K562 (cell line): ENCODE measurements at regions not wholly inside any gene's neighbourhood (a gene's known extent, or its start where the extent isn't known, plus 50 kb on each side); places are given as distances from the start of the nearest gene placed in this dataset.

Experiments used
- ATAC-seq: fragments of 200-7000 bp; cut with Tn5 transposase; 3 replicates; pipeline ENCODE4 v1.9.1; 2020; ENCODE audit warnings: moderate library complexity
- BruUV-seq: library from RNA; stranded (reverse); fragments of 400-500 nt; replicated peaks from 2 replicates; lab custom pipeline; 2021; lab: Mats Ljungman, UMichigan
- CTCF ChIA-PET: fragments of 300-600 bp; formaldehyde crosslinking; extraction: SDS; loops from one replicate; lab custom pipeline; 2021; ENCODE audit warnings: low intra/inter-chr PET ratio; lab: Yijun Ruan, JAX
- POLR2A ChIA-PET: fragments of 300-600, 350-650 bp; sonication (Branson Sonifier 250); formaldehyde crosslinking; extraction: SDS; loops from one replicate; lab custom pipeline; 2021; ENCODE audit warnings: antibody characterized with exemption, inconsistent platforms; lab: Yijun Ruan, JAX
- DNase-seq, 4 experiments: peaks; one replicate each; pipeline versions ENCODE4 v3.0.0 to v3.0.0-alpha.2; 2011 to 2018; ENCODE audit warnings: low spot score in 3 of 4, mixed read lengths in 3 of 4; ENCODE audit errors: extremely low read depth in 1 of 4
- FAIRE-seq: peaks from 2 replicates; lab custom pipeline; 2011; peaks lifted over from hg19 to GRCh38; lab: Jason Lieb, UNC
- H2AFZ ChIP-seq: 2 replicates; pipeline ENCODE4 v1.6.0; 2011; ENCODE audit warnings: low read depth, low read length, control low read depth, inconsistent platforms
- H3K27ac ChIP-seq: fragments of 200-600 bp; 3 replicates; pipeline ENCODE4 v1.8.0; 2011; ENCODE audit warnings: low read depth, mild to moderate bottlenecking, control low read depth, inconsistent platforms, low read length, moderate library complexity, mixed read lengths; ENCODE audit errors: extremely low read depth
- H3K27me3 ChIP-seq, 2 experiments: fragments of 300-600 bp in 1 of 2; 2 replicates in 1 of 2; 3 replicates in 1 of 2; pipeline versions ENCODE4 v1.6.0 to v1.8.0; 2011; ENCODE audit warnings: inconsistent platforms in 2 of 2, low read length in 2 of 2, mild to moderate bottlenecking in 1 of 2, mixed read lengths in 1 of 2, moderate library complexity in 1 of 2; ENCODE audit not compliant: control insufficient read depth in 2 of 2, insufficient read depth in 2 of 2
- H3K36me3 ChIP-seq: fragments of 300-600 bp; 3 replicates; pipeline ENCODE4 v1.8.0; 2011; ENCODE audit warnings: mild to moderate bottlenecking, low read length, inconsistent platforms; ENCODE audit not compliant: control insufficient read depth, insufficient read depth
- H3K4me1 ChIP-seq, 2 experiments: fragments of 200-600 bp in 1 of 2; replicated peaks in 1 of 2; 2 replicates in 1 of 2; 3 replicates in 1 of 2; pipeline versions ENCODE4 v1.5.1 to v1.8.0; 2011; ENCODE audit warnings: inconsistent platforms in 2 of 2, low read length in 2 of 2, mild to moderate bottlenecking in 1 of 2, mixed read lengths in 1 of 2, moderate library complexity in 1 of 2; ENCODE audit not compliant: control insufficient read depth in 2 of 2, insufficient read depth in 2 of 2
- H3K4me2 ChIP-seq: 2 replicates; pipeline ENCODE4 v1.6.1; 2011; ENCODE audit warnings: low read length, control low read depth, inconsistent platforms, mixed read lengths; ENCODE audit not compliant: insufficient read depth
- H3K4me3 ChIP-seq: fragments of 200-600 bp; sonication (generic), shearing (Covaris generic); 2 replicates; pipeline ENCODE4 v1.5.1; 2016; ENCODE audit warnings: control low read depth, inconsistent platforms
- H3K79me2 ChIP-seq: fragments of 200-600 bp; 3 replicates; pipeline ENCODE4 v1.8.0; 2011; ENCODE audit warnings: low read length, inconsistent platforms; ENCODE audit not compliant: control insufficient read depth, insufficient read depth
- H3K9ac ChIP-seq, 2 experiments: 2 replicates each; pipeline versions ENCODE4 v1.6.0 to v1.6.1; 2011; ENCODE audit warnings: low read depth in 2 of 2, low read length in 2 of 2, control low read depth in 1 of 2, inconsistent platforms in 1 of 2, mild to moderate bottlenecking in 1 of 2, mixed read lengths in 1 of 2; ENCODE audit not compliant: insufficient read depth in 1 of 2
- H3K9me1 ChIP-seq: one replicate; pipeline ENCODE4 v1.6.0; 2011; ENCODE audit warnings: inconsistent platforms, mild to moderate bottlenecking, low read length, moderate library complexity; ENCODE audit not compliant: control insufficient read depth, insufficient read depth
- H3K9me3 ChIP-seq: replicated peaks from 2 replicates; pipeline ENCODE4 v1.5.1; 2011; ENCODE audit warnings: low read depth, low read length, inconsistent platforms; ENCODE audit not compliant: control insufficient read depth, insufficient read depth
- H4K20me1 ChIP-seq: replicated peaks from 2 replicates; pipeline ENCODE4 v1.6.1; 2011; ENCODE audit warnings: low read length, inconsistent platforms, mixed read lengths; ENCODE audit not compliant: control insufficient read depth, insufficient read depth
- CBFB ChIP-seq: sonication (generic); formaldehyde crosslinking; IDR thresholded peaks from 2 replicates; pipeline ENCODE4 v1.4.0; 2020; ENCODE audit warnings: mild to moderate bottlenecking, missing genetic modification reagents
- CSDE1 ChIP-seq, 2 experiments: fragments of 450-650 bp; IDR thresholded peaks; 2 replicates each; pipeline ENCODE4 v1.6.1; 2016; ENCODE audit warnings: mild to moderate bottlenecking in 1 of 2
- EP300 ChIP-seq: IDR thresholded peaks from 2 replicates; pipeline ENCODE4 v1.6.1; 2012; ENCODE audit warnings: low read length, improper control_type of control experiment
- HIVEP1 ChIP-seq: fragments of 250-450 bp; sonication (Bioruptor Pico); IDR thresholded peaks from 2 replicates; pipeline ENCODE4 v1.4.0; 2020; ENCODE audit warnings: mild to moderate bottlenecking
- PML ChIP-seq: IDR thresholded peaks from 2 replicates; pipeline ENCODE4 v1.6.1; 2012; ENCODE audit warnings: low read length, inconsistent platforms
- PPARD ChIP-seq: fragments of 250-450 bp; sonication (Bioruptor Pico); IDR thresholded peaks from 2 replicates; pipeline ENCODE4 v1.8.0; 2022; ENCODE audit warnings: inconsistent platforms, mild to moderate bottlenecking, moderate library complexity
- PYGO2 ChIP-seq: fragments of 450-650 bp; IDR thresholded peaks from 2 replicates; pipeline ENCODE4 v1.6.1; 2016; ENCODE audit warnings: mild to moderate bottlenecking, missing genetic modification characterization, moderate library complexity, missing compliant biosample characterization
- SREBF2 ChIP-seq: sonication (generic); formaldehyde crosslinking; IDR thresholded peaks from 2 replicates; pipeline ENCODE4 v1.4.0; 2020; ENCODE audit warnings: mild to moderate bottlenecking, missing genetic modification reagents
- SUPT5H ChIP-seq: fragments of 450-650 bp; IDR thresholded peaks from 2 replicates; pipeline ENCODE4 v1.6.1; 2016
- WHSC1 ChIP-seq: IDR thresholded peaks from one replicate; pipeline ENCODE4 v1.6.1; 2012; ENCODE audit warnings: low read length, control low read depth, inconsistent platforms
- ZNF24 ChIP-seq: fragments of 450-650 bp; IDR thresholded peaks from 2 replicates; pipeline ENCODE4 v1.6.1; 2016
- WGBS: fragments of 100-300 bp; shearing (Covaris generic); methylation state at CpG from one replicate; pipeline ENCODE4 v1.1.6; 2016; ENCODE audit warnings: low coverage, mixed read lengths; ENCODE audit not compliant: insufficient coverage; ENCODE audit errors: missing lambda C conversion rate; 5-methylcytosine and 5-hydroxymethylcytosine counted together
- in situ Hi-C: fragments of 300-500 bp; cut with MboI; formaldehyde crosslinking; loops from 4 replicates; pipeline ENCODE4 v1.15.0; 2018; ENCODE audit warnings: inconsistent platforms, mixed read lengths
- intact Hi-C: fragments of 100-400 bp; cut with micrococcal nuclease; formaldehyde crosslinking; loops from 2 replicates; pipeline ENCODE4 v1.14.2; 2022
- TF ChIP-seq, protein P1 (sequence below): fragments of 450-650 bp; IDR thresholded peaks from 2 replicates; pipeline ENCODE4 v1.6.1; 2017; ENCODE audit warnings: antibody characterized with exemption, mild to moderate bottlenecking
- TF ChIP-seq, protein P2 (sequence below): sonication (generic); formaldehyde crosslinking; IDR thresholded peaks from 2 replicates; pipeline ENCODE4 v1.8.1; 2023; ENCODE audit warnings: mild to moderate bottlenecking, missing genetic modification reagents
- TF ChIP-seq, protein P3 (sequence below): fragments of 250-450 bp; sonication (Bioruptor Pico); IDR thresholded peaks from 2 replicates; pipeline ENCODE4 v1.4.0; 2020
- TF ChIP-seq, protein P4 (sequence below): fragments of 450-650 bp; formaldehyde crosslinking; IDR thresholded peaks from 2 replicates; pipeline ENCODE4 v1.4.0; 2020; ENCODE audit warnings: mild to moderate bottlenecking

DNA sequence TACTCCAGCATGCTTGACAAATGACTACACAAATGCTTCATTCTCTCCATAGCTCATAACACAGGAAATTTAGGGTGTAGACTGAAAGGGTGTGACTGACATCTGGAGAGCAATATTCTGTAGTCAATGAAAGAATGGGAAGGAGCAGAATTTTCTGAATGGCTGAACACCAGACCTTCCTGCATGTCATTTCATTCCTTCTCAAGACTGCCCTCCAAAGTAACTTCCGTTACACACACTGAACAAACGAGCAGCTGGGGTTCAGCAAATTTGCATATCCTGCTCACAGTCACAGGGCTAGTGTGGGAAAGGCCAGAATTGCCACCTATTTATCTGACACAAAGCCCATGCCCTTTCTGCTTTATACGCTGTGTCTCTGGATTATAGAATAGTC is 325.0 kb upstream of the CFAP20DC start (continued):
- TF ChIP-seq, protein P1, sequence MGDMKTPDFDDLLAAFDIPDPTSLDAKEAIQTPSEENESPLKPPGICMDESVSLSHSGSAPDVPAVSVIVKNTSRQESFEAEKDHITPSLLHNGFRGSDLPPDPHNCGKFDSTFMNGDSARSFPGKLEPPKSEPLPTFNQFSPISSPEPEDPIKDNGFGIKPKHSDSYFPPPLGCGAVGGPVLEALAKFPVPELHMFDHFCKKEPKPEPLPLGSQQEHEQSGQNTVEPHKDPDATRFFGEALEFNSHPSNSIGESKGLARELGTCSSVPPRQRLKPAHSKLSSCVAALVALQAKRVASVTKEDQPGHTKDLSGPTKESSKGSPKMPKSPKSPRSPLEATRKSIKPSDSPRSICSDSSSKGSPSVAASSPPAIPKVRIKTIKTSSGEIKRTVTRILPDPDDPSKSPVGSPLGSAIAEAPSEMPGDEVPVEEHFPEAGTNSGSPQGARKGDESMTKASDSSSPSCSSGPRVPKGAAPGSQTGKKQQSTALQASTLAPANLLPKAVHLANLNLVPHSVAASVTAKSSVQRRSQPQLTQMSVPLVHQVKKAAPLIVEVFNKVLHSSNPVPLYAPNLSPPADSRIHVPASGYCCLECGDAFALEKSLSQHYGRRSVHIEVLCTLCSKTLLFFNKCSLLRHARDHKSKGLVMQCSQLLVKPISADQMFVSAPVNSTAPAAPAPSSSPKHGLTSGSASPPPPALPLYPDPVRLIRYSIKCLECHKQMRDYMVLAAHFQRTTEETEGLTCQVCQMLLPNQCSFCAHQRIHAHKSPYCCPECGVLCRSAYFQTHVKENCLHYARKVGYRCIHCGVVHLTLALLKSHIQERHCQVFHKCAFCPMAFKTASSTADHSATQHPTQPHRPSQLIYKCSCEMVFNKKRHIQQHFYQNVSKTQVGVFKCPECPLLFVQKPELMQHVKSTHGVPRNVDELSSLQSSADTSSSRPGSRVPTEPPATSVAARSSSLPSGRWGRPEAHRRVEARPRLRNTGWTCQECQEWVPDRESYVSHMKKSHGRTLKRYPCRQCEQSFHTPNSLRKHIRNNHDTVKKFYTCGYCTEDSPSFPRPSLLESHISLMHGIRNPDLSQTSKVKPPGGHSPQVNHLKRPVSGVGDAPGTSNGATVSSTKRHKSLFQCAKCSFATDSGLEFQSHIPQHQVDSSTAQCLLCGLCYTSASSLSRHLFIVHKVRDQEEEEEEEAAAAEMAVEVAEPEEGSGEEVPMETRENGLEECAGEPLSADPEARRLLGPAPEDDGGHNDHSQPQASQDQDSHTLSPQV = no peak

DNA sequence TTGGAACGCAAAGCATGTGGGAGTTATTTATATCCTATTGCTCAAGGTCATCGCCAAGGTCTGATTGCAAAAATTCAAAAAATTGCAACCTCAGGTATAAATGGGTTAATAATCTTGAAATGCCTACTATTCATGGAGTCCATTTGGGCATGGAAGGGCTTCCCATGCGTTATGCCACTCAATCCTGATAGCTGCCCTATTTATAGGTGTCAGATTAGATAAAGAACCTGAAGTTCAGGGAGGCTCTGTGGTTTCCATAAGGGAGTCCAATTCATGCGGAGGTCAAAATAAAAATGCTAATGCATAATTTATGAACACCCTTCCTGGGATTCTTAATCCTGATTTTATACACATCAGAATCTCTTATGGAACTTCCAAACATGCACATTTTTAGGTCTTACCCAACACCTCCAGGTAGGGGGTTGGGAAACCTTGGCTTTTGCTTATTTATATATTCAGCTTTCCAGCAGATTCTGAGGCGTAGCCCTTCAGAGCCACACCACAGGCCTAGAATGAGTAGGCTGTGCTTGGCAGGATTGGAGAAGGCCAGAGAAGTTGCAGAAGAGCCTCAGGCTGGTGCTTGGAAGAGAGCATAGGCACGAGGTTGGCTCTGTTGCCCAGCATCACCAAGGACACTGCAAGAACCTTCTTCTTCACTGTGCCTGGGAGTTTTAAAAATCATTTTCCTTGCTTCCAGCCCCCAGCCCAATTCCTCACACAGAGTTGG is 324.4 kb upstream of the CFAP20DC start:
- Histone ChIP-seq H3K79me2 (no peaks in the 10 kb centered on the region), H3K9me3 (no peaks in the 10 kb centered on the region), H3K27ac (no peak overlapping the region), H4K20me1 (no peaks in the 10 kb centered on the region), H3K4me3 (no peak overlapping the region), H3K27me3 (no peaks in the 10 kb centered on the region), H2AFZ (no peak overlapping the region), H3K36me3 (no peaks in the 10 kb centered on the region), H3K4me2 (no peak overlapping the region), H3K4me1 (no peaks in the 10 kb centered on the region), H3K9me1 (no peaks in the 10 kb centered on the region), H3K9ac (no peak overlapping the region)
- CTCF ChIA-PET = no interaction called here
- DNase-seq = no peak
- WGBS = 0% methylated on average over 6 of the region's 6 CpGs
- no peak for ATAC-seq
- in situ Hi-C loops = no loop called here
- FAIRE-seq = no peak
- intact Hi-C loops = no loop called here
- no TSS peak for BruUV-seq
- POLR2A ChIA-PET = no interaction called here
- TF ChIP-seq ZNF24 = no peak
- no peak for TF ChIP-seq PYGO2
- TF ChIP-seq, protein P2, sequence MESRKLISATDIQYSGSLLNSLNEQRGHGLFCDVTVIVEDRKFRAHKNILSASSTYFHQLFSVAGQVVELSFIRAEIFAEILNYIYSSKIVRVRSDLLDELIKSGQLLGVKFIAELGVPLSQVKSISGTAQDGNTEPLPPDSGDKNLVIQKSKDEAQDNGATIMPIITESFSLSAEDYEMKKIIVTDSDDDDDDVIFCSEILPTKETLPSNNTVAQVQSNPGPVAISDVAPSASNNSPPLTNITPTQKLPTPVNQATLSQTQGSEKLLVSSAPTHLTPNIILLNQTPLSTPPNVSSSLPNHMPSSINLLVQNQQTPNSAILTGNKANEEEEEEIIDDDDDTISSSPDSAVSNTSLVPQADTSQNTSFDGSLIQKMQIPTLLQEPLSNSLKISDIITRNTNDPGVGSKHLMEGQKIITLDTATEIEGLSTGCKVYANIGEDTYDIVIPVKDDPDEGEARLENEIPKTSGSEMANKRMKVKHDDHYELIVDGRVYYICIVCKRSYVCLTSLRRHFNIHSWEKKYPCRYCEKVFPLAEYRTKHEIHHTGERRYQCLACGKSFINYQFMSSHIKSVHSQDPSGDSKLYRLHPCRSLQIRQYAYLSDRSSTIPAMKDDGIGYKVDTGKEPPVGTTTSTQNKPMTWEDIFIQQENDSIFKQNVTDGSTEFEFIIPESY = no peak
- TF ChIP-seq HIVEP1 = no peak
- no peak for TF ChIP-seq PPARD (CRISPR knock-in tag)
- no peak for TF ChIP-seq EP300
- no peak for TF ChIP-seq CBFB (CRISPR knock-in tag)
- TF ChIP-seq, protein P3, sequence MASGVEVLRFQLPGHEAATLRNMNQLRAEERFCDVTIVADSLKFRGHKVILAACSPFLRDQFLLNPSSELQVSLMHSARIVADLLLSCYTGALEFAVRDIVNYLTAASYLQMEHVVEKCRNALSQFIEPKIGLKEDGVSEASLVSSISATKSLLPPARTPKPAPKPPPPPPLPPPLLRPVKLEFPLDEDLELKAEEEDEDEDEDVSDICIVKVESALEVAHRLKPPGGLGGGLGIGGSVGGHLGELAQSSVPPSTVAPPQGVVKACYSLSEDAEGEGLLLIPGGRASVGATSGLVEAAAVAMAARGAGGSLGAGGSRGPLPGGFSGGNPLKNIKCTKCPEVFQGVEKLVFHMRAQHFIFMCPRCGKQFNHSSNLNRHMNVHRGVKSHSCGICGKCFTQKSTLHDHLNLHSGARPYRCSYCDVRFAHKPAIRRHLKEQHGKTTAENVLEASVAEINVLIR (CRISPR knock-in tag) = no peak
- no peak for TF ChIP-seq CSDE1 (IDR thresholded peaks at IDR 0.05)
- TF ChIP-seq, protein P4, sequence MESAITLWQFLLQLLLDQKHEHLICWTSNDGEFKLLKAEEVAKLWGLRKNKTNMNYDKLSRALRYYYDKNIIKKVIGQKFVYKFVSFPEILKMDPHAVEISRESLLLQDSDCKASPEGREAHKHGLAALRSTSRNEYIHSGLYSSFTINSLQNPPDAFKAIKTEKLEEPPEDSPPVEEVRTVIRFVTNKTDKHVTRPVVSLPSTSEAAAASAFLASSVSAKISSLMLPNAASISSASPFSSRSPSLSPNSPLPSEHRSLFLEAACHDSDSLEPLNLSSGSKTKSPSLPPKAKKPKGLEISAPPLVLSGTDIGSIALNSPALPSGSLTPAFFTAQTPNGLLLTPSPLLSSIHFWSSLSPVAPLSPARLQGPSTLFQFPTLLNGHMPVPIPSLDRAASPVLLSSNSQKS (CRISPR knock-in tag) = no peak
- no peak for TF ChIP-seq SREBF2
- TF ChIP-seq SUPT5H = no peak
- no peak for TF ChIP-seq WHSC1
- no peak for TF ChIP-seq PML
